GM12873 (cell line): ENCODE measurements at regions not wholly inside any gene's neighbourhood (a gene's known extent, or its start where the extent isn't known, plus 50 kb on each side); places are given as distances from the start of the nearest gene placed in this dataset.

ENCODE experiments used
- CTCF ChIP-seq: IDR thresholded peaks from 2 replicates; pipeline ENCODE4 v1.5.1; 2012; ENCODE audit warnings: low read depth, mild to moderate bottlenecking, moderate library complexity, low read length, control low read depth; ENCODE audit not compliant: insufficient read depth; ENCODE audit errors: missing control alignments

- TF ChIP-seq CTCF: no peak
These were observed 851.2 kb upstream of the ID2 start for GRCh38 chr2:7830616-7831015.

- TF ChIP-seq CTCF: no peak
These were observed 846.7 kb upstream of the ID2 start for GRCh38 chr2:7835151-7835550.

- TF ChIP-seq CTCF: no peak
These were observed 845.9 kb upstream of the ID2 start for GRCh38 chr2:7835693-7836680.

- no peak for TF ChIP-seq CTCF
These were observed 844.6 kb upstream of the ID2 start for GRCh38 chr2:7837237-7837760.

- no peak for TF ChIP-seq CTCF
These were observed 843.2 kb upstream of the ID2 start for GRCh38 chr2:7838669-7839068.

- TF ChIP-seq CTCF: no peak
These were observed 841.0 kb upstream of the ID2 start for GRCh38 chr2:7840651-7841380.

GRCh38 chr2:7841751-7842150 is 840.1 kb upstream of the ID2 start:
- TF ChIP-seq CTCF: no peak
